ENCODE measurements at regions not wholly inside any gene's neighbourhood (a gene's known extent, or its start where the extent isn't known, plus 50 kb on each side); places are given as distances from the start of the nearest gene placed in this dataset.

- Histone ChIP-seq H3K36me3 (ENCODE audit: control insufficient read depth in 2 of 2, extremely low read depth in 1 of 2, insufficient read depth in 2 of 2, low read length in 2 of 2) (no peaks in the 10 kb centered on the region), H3K27ac (ENCODE audit: control insufficient read depth, insufficient read depth, low read length) (no peak overlapping the region), H3K27me3 (ENCODE audit: control insufficient read depth, extremely low read depth, insufficient read depth, low read length) (no peaks in the 10 kb centered on the region), H2AFZ (ENCODE audit: control insufficient read depth, low read length) (no peak overlapping the region), H3K4me2 (ENCODE audit: control insufficient read depth, extremely low read depth, insufficient read depth, low read depth, low read length) (no peak overlapping the region), H3K9ac (ENCODE audit: control insufficient read depth, extremely low read depth, insufficient read depth, low read length) (no peak overlapping the region), H4K20me1 (ENCODE audit: control insufficient read depth, extremely low read depth, insufficient read depth, low read length) (no peaks in the 10 kb centered on the region), H3K9me3 (ENCODE audit: control insufficient read depth, low read depth, low read length) (peaks cover 7% of the 10 kb centered on the region), H3K9me1 (ENCODE audit: control insufficient read depth, extremely low read depth, insufficient read depth, low read length) (no peaks in the 10 kb centered on the region), H3K79me2 (ENCODE audit: control insufficient read depth, insufficient read depth, low read length) (no peaks in the 10 kb centered on the region), H3K4me1 (ENCODE audit: control insufficient read depth, extremely low read depth, insufficient read depth, low read length) (no peaks in the 10 kb centered on the region), H3K4me3 (ENCODE audit: control insufficient read depth in 2 of 3, extremely low read depth in 1 of 3, insufficient read depth in 2 of 3, low read depth in 1 of 3, low read length in 3 of 3) (no peak overlapping the region)
- dilution Hi-C loops (cut with MboI; ENCODE audit: extremely low pct_ligation_motif_present, low sequenced_read_pairs): no loop called here
- FAIRE-seq: no peak
- TF ChIP-seq EZH2 (IDR thresholded peaks at IDR 0.05; ENCODE audit: low read length) (no peak), CTCF (optimal IDR thresholded peaks at IDR 0.05 in 1 of 3, IDR thresholded peaks at IDR 0.05 in 1 of 3, conservative IDR thresholded peaks at IDR 0.05 in 1 of 3; ENCODE audit: extremely low read depth in 1 of 3, insufficient read depth in 2 of 3, low read length in 3 of 3) (no peak)
- no peak for DNase-seq (ENCODE audit: low read depth, low spot score)
Measured at GRCh38 chr10:130659528-130659927, 523.3 kb downstream of the GLRX3 start.

GRCh38 chr10:130660266-130660665 lies 524.1 kb downstream of the GLRX3 start:
- no peak overlapping the region for H3K4me2 ChIP-seq (ENCODE audit: control insufficient read depth, extremely low read depth, insufficient read depth, low read depth, low read length)
- DNase-seq (ENCODE audit: low read depth, low spot score): no peak
- dilution Hi-C loops (cut with MboI; ENCODE audit: extremely low pct_ligation_motif_present, low sequenced_read_pairs): no loop called here
- H3K79me2 ChIP-seq (ENCODE audit: control insufficient read depth, insufficient read depth, low read length): no peaks in the 10 kb centered on the region
- no peak overlapping the region for H3K27ac ChIP-seq (ENCODE audit: control insufficient read depth, insufficient read depth, low read length)
- H3K9me3 ChIP-seq (ENCODE audit: control insufficient read depth, low read depth, low read length): peaks cover 8% of the 10 kb centered on the region
- H3K4me3 ChIP-seq (ENCODE audit: control insufficient read depth in 2 of 3, extremely low read depth in 1 of 3, insufficient read depth in 2 of 3, low read depth in 1 of 3, low read length in 3 of 3): no peak overlapping the region
- H3K36me3 ChIP-seq (ENCODE audit: control insufficient read depth in 2 of 2, extremely low read depth in 1 of 2, insufficient read depth in 2 of 2, low read length in 2 of 2): no peaks in the 10 kb centered on the region
- no peaks in the 10 kb centered on the region for H3K27me3 ChIP-seq (ENCODE audit: control insufficient read depth, extremely low read depth, insufficient read depth, low read length)
- TF ChIP-seq CTCF (optimal IDR thresholded peaks at IDR 0.05 in 1 of 3, IDR thresholded peaks at IDR 0.05 in 1 of 3, conservative IDR thresholded peaks at IDR 0.05 in 1 of 3; ENCODE audit: extremely low read depth in 1 of 3, insufficient read depth in 2 of 3, low read length in 3 of 3) (no peak), EZH2 (IDR thresholded peaks at IDR 0.05; ENCODE audit: low read length) (no peak)
- H3K9me1 ChIP-seq (ENCODE audit: control insufficient read depth, extremely low read depth, insufficient read depth, low read length): no peaks in the 10 kb centered on the region
- H3K9ac ChIP-seq (ENCODE audit: control insufficient read depth, extremely low read depth, insufficient read depth, low read length): no peak overlapping the region
- no peaks in the 10 kb centered on the region for H4K20me1 ChIP-seq (ENCODE audit: control insufficient read depth, extremely low read depth, insufficient read depth, low read length)
- no peak overlapping the region for H2AFZ ChIP-seq (ENCODE audit: control insufficient read depth, low read length)
- no peaks in the 10 kb centered on the region for H3K4me1 ChIP-seq (ENCODE audit: control insufficient read depth, extremely low read depth, insufficient read depth, low read length)
- FAIRE-seq: no peak
